Stimulated activated CD4-positive, alpha-beta T cell treated with anti-CD3 and anti-CD28 coated beads, Interleukin-12 subunit alpha, Interleukin-12 subunit beta, amount 100 ng/mL, for 24 hours (primary cell): ENCODE measurements at regions not wholly inside any gene's neighbourhood (a gene's known extent, or its start where the extent isn't known, plus 50 kb on each side); places are given as distances from the start of the nearest gene placed in this dataset.
"Not testable (repeated sequence)": the region's sequence is repeated elsewhere in the genome, so short reads cannot be mapped to it uniquely, and the experiment has no call there.

ENCODE experiments used
- DNase-seq, 2 experiments: peaks; one replicate each; pipeline ENCODE4 v3.0.0-alpha.2; 2020; ENCODE audit warnings: low read depth in 2 of 2

DNA sequence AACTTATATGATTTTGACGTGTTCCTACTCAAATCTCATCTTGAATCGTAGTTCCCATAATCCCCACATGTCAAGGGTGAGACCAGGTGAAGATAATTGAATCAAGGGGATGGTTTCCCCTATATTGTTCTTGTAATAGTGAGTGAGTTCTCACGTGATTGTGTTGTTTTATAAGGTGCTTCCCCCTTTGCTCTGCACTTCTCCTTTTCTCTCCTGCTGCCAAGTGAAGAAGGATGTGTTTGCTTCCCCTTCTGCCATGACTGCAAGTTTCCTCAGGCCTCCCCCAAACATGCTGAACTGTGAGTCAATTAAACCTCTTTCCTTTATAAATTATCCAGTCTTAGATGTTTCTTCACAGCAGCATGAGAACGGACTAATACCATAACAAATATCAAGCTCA is 83.2 kb downstream of the MANEA start:
- DNase-seq = no peak

DNA sequence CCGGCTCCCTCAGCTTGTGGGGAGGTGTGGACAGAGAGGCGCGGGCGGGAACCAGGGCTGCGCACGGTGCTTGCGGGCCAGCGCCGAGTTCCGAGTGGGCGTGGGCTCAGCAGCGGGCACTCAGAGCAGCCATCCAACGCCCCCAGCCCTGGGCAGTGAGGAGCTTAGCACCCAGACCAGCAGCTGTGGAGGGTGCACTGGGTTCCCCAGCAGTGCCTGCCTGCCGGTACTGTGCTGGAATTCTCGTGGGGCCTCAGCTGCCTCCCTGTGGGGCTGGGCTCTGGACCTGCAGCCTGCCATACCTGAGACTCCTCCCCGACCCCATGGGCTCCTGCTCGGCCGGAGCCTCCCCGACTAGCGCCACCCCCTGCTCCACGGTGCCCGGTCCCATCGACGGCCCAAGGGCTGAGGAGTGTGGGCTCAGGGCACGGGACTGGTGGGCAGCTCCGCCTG is 92.7 kb downstream of the MANEA start:
- no peak for DNase-seq

DNA sequence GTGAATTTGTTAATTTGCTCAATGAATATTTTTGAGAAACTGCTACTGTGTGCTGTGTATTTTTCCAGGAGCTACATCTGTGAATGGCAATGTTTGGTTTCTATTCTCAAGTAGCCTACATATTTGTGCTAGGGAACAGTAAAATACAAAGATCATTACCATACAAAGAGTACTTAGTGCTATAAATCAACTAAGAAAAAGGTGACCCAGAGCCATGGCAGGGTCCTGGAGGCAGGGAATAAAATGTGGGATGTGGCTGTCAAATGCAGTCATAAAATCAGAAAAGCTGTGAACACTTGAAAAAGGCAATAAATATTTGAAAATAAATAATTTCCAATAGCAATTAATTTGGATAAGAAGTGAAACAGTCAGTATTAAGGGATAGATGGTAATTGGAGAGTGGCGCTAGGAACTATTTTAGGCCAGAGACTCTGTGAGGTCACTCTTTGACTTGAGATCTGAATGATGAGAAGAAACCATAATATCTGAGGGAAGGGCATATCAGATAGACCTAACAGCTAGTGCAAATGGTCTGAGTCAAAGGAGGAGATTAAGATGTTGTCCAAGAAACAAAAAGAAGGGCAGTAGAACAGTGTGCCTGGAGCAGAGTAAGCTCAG is 98.8 kb downstream of the MANEA start:
- DNase-seq = no peak

DNA sequence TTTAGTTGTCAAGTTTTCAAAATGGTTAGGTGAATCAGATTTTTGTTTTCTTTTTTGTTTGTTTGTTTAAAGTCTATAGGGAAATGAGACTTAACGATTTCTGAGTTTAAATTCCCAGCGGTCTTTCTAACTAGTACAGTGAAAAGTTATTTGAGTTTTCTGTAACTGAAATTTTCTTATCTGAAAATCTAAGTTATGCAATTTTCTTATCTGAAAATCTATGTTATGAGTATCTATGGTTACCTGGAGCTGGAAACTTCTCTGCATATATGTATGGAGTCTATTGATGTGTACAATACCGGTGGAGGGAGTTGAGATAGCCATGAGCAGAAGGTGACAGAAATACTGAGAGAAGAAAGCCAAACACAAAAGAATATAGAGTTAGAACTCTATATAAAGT is 102.6 kb downstream of the MANEA start:
- DNase-seq = no peak

DNA sequence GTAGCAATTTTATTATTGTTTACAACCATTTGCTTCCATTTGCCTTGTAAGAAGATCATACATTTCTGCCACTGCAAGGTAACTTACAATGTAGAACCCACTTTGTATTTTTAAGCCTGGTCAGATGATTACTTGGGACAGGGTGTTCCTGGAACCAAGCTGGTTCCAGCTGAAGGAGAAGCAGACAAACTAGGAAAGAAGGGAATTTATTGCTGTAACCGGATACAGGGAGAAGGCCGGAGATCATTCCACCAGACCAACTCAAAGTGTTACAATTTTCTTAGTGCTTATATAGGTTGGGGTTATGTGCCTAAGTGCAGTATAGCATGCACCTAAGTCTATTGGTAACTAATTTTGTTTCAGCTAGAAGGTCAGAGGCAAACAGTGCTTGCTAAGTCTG is 104.4 kb downstream of the MANEA start:
- DNase-seq = no peak

DNA sequence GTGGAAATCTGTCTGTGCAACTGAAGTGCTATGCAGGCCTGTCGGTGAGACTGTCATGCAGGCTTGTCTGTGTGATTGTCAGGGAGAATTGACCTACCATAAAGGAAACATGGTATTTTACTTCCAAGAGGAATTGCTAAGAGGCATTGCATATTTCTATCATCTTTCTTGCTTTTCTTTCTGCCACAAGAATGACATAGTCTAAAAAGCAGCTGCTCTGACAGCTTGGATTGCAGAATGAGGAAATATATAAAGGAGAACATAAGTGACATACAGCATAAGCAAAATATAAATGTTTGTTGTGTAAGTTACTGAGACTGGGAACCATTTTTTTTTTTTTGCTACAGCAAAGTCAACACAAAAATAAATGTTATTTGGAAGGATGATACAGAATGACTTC is 105.1 kb downstream of the MANEA start:
- no peak for DNase-seq

DNA sequence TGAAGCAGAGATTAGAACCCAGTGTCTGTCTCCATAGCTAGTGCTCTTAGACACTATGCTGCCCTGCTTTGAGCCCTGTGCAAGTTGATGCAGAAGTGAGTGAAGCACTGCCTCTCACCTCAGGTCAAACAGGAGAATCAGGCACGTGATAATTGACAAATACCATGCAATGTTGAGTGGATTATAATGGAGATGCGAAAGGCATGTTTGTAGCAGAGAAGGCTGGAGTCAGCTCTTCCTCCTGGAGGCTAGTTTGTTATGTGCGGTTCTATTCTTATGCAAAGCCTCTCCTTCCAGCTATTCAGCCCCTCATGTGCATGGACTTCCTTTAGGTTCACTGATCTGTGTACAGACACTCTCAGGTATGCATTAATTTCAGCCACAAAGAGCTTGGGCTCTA is 108.5 kb downstream of the MANEA start:
- no peak for DNase-seq

DNA sequence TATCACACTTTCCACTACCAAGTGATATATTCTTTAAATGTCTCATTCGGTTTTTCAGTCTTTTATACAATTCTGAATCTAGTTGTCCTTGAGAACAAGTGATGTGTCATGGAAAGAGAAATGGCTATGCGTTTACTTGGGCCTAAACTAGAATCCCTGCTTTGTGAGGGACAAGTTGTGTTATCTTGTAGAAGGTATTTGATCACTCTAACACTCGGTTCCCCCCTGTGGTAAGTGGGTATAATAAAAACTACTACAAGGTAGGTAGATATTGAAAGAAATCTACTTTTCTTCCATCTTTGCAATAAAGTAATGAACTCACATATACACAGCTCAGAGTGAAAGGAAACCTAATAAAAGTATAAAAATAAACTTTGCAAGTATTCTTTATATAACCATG is 108.9 kb downstream of the MANEA start:
- no peak for DNase-seq

DNA sequence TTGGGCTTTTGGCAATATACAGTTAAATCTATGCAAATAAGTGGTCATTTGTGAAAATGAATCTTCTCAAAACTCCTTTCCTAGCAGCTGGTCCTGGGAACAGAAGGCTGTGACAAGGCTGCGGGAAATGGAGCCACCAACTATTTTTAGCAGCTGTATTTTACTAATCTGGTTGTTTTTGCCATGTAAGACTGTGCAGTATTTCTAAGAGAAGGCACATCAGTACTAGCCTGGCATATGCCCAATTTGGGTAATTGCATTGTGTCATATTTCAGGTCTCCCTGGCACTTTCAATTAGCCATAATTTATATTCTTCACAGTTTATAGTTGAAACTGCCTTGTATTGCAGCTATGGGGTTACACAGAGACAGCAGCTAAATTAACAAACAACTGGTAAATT is 109.6 kb downstream of the MANEA start:
- DNase-seq = no peak

DNA sequence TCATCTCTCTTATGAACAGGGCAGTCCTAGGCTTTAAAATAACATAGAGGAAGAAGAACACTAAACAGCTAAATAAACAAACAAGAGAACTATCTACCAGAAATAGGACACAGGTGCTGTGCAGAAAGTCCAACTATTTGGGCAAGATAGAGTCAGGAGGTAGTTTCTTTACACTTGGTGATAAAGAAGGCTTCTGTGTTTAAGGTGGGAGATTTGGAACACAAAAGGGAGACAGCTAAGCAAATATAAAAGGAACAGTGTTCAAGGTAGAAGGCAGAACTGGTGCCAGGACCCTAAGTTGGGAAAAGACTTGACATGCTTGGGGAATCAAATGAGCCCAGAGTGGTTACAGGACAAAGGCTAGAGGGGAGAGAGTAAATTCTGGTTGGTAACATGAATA is 110.5 kb downstream of the MANEA start:
- no peak for DNase-seq

DNA sequence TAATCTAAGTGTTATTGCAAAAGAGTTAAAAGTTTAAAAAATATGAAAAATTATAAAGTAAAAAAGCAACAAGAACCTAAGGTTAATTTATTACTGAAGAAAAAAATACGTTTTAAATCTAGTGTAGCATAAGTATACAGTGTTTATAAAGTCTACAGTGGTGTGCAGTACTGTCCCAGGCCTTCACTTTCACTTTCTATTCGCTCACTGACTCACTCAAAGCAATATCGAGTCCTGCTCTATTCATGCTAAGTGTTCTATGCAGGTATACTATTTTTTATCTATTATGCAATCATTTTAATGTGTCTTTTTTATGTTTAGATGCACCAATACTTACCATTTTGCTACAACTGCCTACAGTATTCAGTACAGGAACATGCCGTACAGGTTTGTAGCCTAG is 113.0 kb downstream of the MANEA start:
- no peak for DNase-seq

DNA sequence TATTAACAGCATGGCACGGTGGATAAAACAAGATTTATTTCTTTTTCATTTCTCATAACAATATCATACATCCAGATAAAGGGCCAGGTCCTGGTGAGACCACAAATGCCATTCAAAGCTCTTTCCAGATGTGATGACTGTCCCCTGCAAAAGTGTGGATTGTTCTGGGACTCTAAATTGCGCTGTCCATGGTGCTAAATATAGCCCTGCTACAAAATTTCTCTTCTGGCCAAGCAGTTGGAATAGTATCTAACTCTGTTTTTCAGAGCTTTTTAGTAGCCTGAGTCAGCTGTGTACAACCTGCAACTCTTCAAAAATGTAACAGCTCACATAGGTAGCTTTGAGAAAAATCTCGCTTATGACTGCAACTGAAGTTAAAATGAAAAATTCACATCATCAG is 115.8 kb downstream of the MANEA start:
- DNase-seq = no peak

DNA sequence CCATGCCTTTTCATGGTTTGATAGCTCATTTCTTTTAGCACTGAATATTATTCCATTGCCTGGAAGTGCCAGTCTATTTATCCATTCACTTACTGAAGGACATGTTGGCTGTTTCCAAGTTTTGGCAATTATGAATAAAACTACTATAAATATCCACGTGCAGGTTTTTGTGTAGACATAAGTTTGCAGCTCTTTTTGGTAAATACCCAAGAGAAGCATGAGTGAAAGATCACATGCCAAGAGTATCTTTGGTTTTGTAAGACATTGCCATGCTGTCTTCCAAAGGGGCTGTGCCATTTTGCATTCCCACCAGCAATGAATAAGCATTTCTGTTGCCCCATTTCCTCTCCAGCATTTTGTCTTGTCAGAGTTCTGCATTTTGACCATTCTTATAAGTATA is 120.9 kb downstream of the MANEA start:
- no peak for DNase-seq

DNA sequence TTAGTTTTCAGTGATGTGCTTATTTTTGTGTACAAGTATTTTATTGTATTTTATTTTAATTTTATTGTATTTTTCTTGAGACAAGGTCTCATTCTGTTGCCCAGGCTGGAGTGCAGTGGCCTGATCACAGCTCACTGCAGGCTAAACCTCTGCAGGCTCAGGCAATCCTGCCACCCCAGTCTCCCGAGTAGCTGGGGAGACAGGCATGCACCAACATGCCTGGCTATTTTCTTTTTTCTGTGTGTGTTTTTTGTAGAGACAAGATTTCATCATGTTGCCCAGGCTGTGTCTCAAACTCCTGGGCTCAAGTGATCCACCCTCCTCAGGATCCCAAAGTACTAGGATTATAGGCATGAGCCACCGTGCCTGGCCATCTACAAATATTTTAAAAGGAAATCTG is 146.3 kb downstream of the MANEA start:
- no peak for DNase-seq

DNA sequence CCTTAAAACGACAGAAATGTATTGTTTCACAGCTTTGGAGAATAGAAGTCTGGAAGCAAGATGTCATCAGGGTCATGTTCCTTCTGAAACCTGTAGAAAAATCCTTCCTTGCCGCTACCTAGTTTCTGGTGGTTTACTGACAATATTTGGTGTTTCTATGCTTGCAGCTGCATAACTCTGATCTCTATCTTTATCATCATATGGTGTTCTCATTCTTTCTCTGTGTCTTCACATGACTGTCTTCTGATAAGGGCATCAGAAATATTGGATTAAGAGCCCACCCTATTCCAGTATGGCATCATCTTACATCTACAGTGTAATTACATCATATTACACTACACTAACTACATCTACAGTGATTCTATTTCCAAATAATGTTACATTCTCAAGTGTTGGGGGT is 148.0 kb downstream of the MANEA start:
- no peak for DNase-seq

DNA sequence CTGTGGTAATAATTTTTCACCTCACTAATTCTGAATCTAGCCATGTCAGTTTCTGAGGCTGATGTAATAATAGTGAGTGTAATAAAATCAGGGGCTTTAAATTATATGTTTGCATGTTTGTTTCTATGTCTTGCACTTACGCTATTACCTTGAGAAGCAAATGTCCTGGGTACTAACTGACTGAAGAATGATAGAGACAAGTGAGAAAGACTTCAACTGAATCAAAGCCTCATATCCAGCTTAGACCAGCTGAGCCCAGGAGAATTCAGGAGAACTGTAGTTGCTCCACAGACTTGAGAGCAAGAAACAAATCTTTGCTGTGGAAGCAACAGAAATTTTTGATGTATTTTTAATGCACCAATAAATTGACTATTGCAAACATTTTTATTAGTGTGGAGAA is 162.8 kb downstream of the MANEA start:
- DNase-seq = no peak

DNA sequence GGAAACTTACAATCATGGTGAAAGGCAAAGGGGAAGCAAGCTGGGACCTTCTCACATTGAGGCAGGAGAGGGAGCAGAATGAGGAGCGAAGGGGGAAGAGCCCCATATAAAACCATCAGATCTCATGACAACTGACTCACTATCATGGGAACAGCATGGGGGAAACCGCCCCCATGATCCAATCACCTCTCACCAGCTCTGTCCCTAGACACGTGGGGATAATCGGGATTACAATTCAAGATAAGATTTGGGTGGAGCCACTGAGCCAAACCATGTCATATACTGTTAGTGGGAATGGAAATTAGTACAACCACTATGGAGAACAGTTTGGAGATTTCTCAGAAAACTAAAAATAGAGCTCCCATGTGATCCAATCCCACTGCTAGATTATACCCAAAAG is 163.7 kb downstream of the MANEA start:
- DNase-seq = no peak

DNA sequence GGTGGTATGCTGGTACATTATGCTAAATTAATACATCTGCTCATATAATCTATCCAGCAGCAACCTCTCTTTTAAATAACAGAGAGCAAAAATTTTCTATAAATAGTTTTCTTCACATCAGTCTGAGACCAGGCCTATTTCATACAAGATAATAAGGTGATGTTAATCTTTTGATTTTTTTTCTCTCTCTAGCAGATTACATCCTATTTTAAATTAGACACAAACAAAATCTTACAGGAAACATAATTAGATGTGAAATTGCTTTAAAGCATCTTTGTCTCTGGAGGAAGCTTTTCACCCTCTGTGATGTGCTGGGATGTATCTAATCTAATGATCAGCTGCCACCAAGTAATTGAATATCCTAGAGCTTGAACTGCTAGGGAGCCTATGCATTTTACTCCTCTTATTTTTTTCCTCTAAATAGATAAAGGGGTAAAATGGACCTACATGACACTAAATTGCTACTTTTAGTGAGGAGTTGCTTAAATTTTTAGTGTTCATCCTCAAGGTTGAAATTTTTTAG is 165.5 kb downstream of the MANEA start:
- no peak for DNase-seq

DNA sequence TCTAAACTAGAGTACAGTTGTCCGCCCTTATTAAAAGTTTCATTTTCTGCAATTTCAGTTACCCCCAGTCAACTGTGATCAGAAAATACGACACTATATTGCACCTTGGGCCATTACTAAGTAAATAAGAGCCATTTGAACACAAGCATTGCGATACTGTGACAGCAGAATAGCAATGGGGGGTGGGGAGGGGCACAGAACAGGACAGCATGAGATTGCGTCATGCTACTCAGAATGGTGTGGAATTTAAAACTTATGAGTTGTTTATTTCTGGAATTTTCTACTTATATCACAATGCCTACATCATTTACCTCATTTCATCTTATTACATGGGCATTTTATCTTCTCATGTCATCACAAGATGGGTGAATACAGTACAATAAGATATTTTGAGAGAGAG is 166.3 kb downstream of the MANEA start:
- DNase-seq = no peak

DNA sequence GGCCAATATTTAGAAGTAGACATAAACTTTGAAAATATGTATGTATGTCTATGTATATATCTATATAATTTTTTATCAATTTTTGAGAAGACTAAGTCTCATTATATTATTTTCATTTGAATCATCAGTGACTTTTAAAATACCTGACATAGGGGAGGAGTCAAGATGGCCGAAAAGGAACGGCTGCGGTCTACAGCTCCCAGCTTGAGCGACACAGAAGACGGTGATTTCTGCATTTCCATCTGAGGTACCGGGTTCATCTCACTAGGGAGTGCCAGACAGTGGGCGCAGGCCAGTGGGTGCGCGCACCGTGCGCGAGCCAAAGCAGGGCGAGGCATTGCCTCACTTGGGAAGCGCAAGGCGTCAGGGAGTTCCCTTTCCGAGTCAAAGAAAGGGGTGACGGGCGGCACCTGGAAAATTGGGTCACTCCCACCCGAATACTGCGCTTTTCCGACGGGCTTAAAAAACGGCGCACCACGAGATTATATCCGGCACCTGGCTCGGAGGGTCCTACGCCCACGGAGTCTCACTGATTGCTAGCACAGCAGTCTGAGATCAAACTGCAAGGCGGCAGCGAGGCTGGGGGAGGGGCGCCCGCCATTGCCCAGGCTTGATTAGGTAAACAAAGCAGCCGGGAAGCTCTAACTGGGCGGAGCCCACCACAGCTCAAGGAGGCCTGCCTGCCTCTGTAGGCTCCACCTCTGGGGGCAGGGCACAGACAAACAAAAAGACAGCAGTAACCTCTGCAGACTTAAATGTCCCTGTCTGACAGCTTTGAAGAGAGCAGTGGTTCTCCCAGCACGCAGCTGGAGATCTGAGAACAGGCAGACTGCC is 181.1 kb downstream of the MANEA start:
- not testable (repeated sequence) for DNase-seq

DNA sequence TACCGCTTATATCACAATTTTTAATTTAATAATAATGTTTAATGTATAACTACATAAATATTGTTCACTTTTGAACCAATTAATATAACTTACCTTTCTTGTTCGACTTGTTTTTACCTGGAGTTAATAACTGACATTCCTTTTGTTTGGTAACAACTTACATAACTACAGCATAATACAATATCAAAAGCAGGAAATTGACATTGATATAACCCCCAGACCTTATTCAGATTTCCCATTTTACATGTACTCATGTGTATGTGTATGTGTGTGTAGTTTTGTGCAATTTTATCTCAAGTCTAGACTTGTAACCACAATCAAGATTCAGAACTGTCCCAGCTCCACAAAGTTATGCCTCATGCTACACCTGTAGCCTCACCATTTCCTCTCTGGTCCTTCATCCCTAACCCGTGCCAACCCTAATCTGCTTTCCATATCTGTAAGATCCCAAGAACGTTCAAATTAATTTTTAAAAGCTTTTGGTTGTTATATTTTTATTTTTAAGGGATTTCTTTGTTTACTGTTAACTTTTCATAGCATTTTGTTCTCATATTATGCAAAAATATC is 190.6 kb downstream of the MANEA start:
- no peak for DNase-seq

DNA sequence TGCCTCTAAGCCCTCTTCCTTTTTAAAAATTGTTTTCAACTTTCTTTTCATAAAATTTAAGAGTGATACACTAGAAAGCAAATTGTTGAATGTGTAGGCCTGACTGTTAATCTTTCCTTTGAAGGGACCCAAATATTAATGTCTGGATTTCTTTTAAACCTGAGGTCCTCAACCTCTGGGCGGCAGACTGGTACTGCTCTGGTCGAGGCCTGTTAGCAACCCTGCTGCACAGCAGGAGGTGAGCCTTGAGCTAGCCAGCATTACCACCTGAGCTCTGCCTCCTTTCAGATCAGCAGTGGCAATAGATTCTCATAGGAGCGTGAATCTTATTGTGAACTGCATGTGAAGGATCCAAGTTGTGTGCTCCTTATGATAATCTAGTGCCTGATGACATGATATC is 191.2 kb downstream of the MANEA start:
- no peak for DNase-seq

DNA sequence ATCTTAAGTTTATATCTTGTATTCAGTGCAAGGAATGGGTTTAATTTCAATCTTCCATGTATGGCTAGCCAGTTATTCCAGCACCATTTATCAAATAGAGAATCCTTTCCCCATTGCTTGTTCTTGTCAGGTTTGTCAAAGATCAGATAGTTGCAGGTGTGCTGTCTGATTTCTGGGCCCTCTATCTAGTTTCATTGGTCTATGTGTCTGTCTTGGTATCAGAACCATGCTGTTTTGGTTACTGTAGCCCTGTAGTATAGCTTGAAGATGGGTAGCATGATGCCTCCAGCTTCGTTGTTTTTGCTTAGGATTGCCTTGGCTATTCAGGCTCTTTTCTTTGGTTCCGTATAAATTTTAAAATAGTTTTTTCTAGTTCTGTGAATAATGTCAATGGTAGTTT is 200.0 kb downstream of the MANEA start:
- DNase-seq = no peak
